ENCODE measurements at regions not wholly inside any gene's neighbourhood (a gene's known extent, or its start where the extent isn't known, plus 50 kb on each side); places are given as distances from the start of the nearest gene placed in this dataset.

DNA sequence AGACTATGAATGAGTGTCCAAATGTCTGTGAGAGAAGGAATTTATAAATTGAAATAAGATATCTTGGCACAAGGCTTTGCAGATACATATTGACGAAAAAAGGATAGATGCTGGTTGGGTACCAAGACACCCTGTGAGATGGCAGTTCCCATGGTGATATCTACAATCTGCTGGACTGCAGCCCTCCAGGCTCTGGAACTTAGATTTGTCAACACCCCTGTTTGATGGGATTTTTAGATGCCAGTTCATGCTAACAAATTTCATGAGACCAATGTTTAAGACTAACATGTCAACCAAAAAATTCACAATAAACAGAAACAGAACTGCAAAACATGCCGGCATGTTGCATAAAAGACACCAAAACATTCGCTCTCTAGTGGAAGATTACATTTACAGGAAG is 400.3 kb upstream of the CNTNAP5 start:
- no peaks in the 10 kb centered on the region for H3K4me1 ChIP-seq
- 60% methylated on average over 3 of the region's 3 CpGs for WGBS (ENCODE audit: insufficient coverage, low coverage, low lambda C conversion rate, missing lambda C conversion rate)
- intact Hi-C loops (cut with DNase I): no loop called here

DNA sequence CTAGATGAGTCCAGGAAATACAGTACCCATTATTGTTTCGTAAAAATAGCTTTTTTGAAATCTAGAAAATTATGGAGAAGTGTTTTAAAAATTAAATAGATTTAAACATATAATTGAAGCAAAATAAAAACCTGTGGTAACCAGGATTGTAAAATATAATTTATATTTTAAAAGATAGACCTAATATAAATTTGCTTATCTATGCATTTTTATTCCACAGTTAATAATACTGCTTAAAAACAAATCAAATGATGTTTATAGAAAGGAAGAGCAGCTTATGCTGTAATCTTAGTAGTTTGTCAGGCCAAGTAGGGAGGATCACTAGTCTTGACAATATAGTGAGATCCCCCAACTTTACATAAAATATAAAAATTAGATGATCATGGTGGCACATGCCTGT is 388.9 kb upstream of the CNTNAP5 start:
- intact Hi-C loops (cut with DNase I): no loop called here
- 22% methylated on average over 1 of the region's 1 CpG for WGBS (ENCODE audit: insufficient coverage, low coverage, low lambda C conversion rate, missing lambda C conversion rate)
- TF ChIP-seq, protein P1, sequence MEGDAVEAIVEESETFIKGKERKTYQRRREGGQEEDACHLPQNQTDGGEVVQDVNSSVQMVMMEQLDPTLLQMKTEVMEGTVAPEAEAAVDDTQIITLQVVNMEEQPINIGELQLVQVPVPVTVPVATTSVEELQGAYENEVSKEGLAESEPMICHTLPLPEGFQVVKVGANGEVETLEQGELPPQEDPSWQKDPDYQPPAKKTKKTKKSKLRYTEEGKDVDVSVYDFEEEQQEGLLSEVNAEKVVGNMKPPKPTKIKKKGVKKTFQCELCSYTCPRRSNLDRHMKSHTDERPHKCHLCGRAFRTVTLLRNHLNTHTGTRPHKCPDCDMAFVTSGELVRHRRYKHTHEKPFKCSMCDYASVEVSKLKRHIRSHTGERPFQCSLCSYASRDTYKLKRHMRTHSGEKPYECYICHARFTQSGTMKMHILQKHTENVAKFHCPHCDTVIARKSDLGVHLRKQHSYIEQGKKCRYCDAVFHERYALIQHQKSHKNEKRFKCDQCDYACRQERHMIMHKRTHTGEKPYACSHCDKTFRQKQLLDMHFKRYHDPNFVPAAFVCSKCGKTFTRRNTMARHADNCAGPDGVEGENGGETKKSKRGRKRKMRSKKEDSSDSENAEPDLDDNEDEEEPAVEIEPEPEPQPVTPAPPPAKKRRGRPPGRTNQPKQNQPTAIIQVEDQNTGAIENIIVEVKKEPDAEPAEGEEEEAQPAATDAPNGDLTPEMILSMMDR (IDR thresholded peaks at IDR 0.05): no peak
- no peak for TF ChIP-seq POLR2A (IDR thresholded peaks at IDR 0.05)
- no peak overlapping the region for H3K4me3 ChIP-seq
- H3K4me1 ChIP-seq: no peaks in the 10 kb centered on the region
- ATAC-seq (no peak), DNase-seq (no peak)
- H3K27ac ChIP-seq: no peak overlapping the region
- H3K27me3 ChIP-seq: no peaks in the 10 kb centered on the region
- no peaks in the 10 kb centered on the region for H3K9me3 ChIP-seq
- H3K36me3 ChIP-seq: no peaks in the 10 kb centered on the region

More for the DNA sequence above, 400.3 kb upstream of the CNTNAP5 start:
- TF ChIP-seq, protein P1 (IDR thresholded peaks at IDR 0.05): no peak
- no peak for TF ChIP-seq POLR2A (IDR thresholded peaks at IDR 0.05)
- ATAC-seq (no peak), DNase-seq (no peak)
- H3K4me3 ChIP-seq: no peak overlapping the region
- H3K9me3 ChIP-seq: peaks cover 0 to 5% (median 0%) of the 10 kb centered on the region in 4 donors
- no peak overlapping the region for H3K27ac ChIP-seq
- no peaks in the 10 kb centered on the region for H3K27me3 ChIP-seq
- no peaks in the 10 kb centered on the region for H3K36me3 ChIP-seq

DNA sequence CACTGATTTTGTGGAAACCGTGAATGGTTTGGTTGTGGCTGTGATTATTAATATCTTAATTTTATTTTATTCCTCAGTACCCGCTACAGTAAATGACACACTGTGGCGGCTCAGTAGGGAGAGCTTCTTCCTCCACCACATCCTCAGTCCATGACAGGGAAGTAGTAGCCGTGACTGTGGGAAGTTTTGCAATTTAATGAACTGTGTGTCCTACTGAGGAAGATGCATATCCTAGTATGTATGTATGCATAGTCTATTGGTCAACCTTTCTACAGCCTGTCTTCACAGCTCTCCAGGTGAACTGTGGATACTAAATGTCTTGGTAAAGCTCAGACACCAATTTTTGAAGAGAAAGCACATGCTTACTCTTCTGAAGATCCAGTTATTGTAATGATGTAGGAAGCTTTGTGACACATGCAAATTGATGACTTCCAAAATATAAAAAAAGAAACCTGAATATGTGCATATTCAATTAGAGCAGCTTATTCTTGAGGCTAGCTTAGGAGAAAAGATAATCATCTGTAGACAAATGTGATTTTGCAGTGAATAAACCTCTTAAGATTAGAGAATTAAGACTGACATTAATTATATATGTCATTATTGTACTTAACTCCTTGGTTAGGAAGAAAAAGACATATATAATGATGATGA is 384.3 kb upstream of the CNTNAP5 start:
- intact Hi-C loops (cut with DNase I): no loop called here
- Histone ChIP-seq H3K4me3 (no peak overlapping the region), H3K27ac (no peak overlapping the region), H3K27me3 (no peaks in the 10 kb centered on the region), H3K36me3 (no peaks in the 10 kb centered on the region), H3K9me3 (no peaks in the 10 kb centered on the region), H3K4me1 (no peaks in the 10 kb centered on the region)
- 50% methylated on average over 4 of the region's 4 CpGs for WGBS (ENCODE audit: insufficient coverage, low coverage, low lambda C conversion rate, missing lambda C conversion rate)
- ATAC-seq (no peak), DNase-seq (no peak)
- TF ChIP-seq, protein P1 (IDR thresholded peaks at IDR 0.05): no peak
- TF ChIP-seq POLR2A (IDR thresholded peaks at IDR 0.05): no peak

DNA sequence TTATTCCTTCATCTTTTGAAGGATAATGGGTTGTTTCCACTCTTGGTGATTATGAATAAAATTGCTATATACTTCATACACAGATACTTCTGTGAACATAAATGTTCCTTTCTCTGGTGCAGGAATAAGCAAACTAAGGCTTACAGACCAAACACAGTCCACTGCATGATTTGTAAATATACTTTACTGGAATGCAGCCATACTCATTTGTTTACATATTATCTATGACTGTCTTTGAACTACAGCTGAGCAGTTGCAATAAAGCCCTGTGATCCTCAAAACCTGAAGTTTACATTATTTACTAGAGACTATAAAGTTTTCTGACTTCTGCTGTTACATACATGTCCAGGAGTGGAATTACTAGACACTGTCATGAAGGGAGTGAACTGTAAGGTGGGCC is 381.0 kb upstream of the CNTNAP5 start:
- ATAC-seq: no peak
- H3K4me3 ChIP-seq: no peak overlapping the region
- intact Hi-C loops (cut with DNase I): no loop called here
- H3K27me3 ChIP-seq: no peaks in the 10 kb centered on the region
- no peak for TF ChIP-seq POLR2A (IDR thresholded peaks at IDR 0.05)
- TF ChIP-seq, protein P1 (IDR thresholded peaks at IDR 0.05): no peak
- no peak overlapping the region for H3K27ac ChIP-seq
- DNase-seq: no peak
- no peaks in the 10 kb centered on the region for H3K4me1 ChIP-seq
- H3K36me3 ChIP-seq: no peaks in the 10 kb centered on the region
- no peaks in the 10 kb centered on the region for H3K9me3 ChIP-seq

DNA sequence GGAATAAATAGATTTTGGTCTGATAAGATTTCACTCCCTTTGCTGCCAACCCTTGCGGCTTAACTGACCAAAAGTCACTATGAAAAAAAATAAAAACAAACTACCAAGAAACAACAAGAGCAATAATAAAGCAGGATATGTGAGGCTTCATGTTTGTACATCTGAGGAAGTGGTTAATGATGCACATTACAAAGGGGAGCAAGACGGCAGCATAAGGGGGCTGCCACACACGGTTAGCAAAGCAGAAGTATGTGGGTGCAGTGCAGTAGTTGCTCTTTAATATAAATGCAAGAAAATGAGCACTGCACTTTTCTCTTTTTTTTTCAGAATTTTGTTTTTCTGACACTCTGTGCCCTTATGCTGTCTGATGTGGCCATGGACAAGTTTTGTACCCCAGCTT is 377.1 kb upstream of the CNTNAP5 start:
- intact Hi-C loops (cut with DNase I): no loop called here
- DNase-seq: no peak
- Histone ChIP-seq H3K4me1 (no peaks in the 10 kb centered on the region), H3K27me3 (no peaks in the 10 kb centered on the region), H3K9me3 (no peaks in the 10 kb centered on the region), H3K36me3 (no peaks in the 10 kb centered on the region), H3K27ac (no peak overlapping the region), H3K4me3 (no peak overlapping the region)
- no peak for TF ChIP-seq POLR2A (IDR thresholded peaks at IDR 0.05)
- no peak for ATAC-seq
- 37% methylated on average over 3 of the region's 3 CpGs for WGBS (ENCODE audit: insufficient coverage, low coverage, low lambda C conversion rate, missing lambda C conversion rate)

Data from right lobe of liver (tissue), 6 donors.